ENCODE measurements at regions not wholly inside any gene's neighbourhood (a gene's known extent, or its start where the extent isn't known, plus 50 kb on each side); places are given as distances from the start of the nearest gene placed in this dataset.
"Not testable (repeated sequence)": the region's sequence is repeated elsewhere in the genome, so short reads cannot be mapped to it uniquely, and the experiment has no call there.

- intact Hi-C loops (cut with DNase I) = no loop called here
- DNase-seq (ENCODE audit: low spot score) = no peak
These were observed 599.2 kb downstream of the ADCYAP1 start for GRCh38 chr18:1503847-1504246.

DNA sequence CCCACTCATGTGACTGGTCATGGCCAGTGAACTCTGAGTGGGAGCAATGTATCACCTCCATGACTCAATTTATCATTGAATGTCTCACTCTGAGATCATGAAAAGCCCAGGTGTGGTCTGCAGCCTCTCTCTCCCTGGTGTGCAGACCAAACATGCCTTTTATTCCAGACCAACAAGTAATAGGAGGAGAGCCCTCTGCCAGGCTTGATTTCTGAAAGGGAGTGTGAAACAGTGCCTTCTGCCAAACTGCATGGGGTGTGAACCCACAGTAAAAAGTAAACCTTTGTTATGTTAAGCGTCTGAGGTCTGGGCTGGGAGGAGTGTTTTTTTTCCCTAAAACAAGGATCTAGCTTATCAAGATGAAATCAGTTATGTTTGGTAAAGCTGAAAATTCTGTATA is 601.2 kb downstream of the ADCYAP1 start:
- intact Hi-C loops (cut with DNase I) = no loop called here
- no peak for DNase-seq (ENCODE audit: low spot score)

DNA sequence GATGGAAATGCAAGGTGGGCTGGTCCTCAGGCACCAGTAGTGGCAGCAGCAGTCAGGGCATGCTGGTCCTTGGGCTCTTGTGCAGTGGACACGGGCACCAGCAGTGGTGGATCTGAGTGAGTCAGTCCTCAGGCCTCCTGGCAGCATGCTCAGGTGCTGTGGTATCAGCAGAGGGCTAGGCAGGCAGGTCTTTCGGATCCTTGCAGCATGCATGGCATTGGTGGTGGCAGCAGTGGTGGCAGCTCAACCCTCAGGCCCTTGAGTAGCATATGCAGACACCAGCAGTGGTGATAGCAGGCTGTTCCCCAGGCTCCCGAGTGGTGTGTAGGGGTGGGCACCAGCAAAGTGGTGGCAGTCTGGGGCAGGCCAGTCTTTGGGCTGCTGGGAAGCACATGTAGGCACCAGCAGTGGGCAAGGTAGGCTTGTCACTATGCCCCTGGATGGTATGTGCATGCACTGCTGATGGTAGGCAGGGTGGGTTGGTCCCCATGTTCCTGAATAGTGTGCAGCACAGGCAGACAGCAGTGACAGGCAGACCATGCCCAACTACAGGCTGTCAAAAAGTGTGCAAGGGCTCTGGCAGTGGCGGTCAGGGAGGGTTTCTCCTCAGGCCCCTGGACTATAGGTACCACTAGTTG is 606.0 kb downstream of the ADCYAP1 start:
- intact Hi-C loops (cut with DNase I) = no loop called here
- no peak for DNase-seq (ENCODE audit: low spot score)

DNA sequence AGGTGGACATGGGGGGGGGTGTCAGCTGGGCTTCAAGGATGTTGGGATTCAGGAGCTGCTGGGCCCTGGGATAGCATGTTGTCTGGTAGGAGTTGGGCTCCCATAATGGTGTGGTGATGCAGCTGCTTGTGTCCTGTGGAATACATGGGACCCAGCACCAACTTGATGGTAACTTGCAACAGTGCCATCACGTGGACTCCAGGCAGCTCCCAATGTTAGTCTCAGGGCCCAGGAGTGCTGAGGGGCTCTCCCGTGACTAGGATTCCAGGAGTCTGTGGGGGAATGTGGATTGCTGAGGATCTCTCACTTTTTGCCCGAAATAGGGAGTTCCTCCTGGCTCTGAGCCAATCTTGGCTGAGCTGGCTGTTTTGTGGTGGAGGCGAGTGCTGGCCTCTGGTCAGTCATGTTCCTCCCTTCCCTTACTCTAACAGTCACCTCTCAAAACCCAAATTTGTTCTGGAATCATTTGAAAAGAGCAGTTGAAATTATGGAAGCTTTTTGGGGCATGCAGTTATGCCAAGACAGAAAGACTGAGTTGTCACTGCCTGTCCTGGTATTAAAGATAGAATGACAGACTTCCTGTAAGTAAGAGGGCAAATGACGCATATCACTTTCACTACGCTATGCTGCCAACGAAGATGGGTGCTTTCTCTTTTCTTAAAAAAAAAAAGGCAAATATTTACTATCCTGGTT is 607.1 kb downstream of the ADCYAP1 start:
- intact Hi-C loops (cut with DNase I) = no loop called here
- DNase-seq (ENCODE audit: low spot score) = no peak

DNA sequence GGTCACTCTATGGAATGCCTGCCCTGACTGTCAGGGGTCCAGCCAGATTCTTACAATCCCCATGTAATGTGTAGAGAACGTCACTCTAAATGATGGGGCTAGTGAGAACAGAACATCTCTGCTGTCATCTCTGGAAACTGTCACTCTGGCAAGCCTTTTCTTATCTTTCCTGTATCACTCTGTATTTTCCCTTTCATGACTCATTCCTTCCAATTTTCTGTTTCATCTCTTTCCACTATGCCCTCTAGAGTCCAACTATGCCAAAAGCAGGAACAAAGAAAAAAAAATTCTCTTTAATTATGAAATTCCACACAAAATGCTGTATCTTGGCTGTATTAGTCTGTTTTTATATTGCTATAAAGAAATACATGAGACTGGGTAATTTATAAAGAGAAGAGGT is 608.8 kb downstream of the ADCYAP1 start:
- DNase-seq (ENCODE audit: low spot score) = no peak
- intact Hi-C loops (cut with DNase I) = no loop called here

DNA sequence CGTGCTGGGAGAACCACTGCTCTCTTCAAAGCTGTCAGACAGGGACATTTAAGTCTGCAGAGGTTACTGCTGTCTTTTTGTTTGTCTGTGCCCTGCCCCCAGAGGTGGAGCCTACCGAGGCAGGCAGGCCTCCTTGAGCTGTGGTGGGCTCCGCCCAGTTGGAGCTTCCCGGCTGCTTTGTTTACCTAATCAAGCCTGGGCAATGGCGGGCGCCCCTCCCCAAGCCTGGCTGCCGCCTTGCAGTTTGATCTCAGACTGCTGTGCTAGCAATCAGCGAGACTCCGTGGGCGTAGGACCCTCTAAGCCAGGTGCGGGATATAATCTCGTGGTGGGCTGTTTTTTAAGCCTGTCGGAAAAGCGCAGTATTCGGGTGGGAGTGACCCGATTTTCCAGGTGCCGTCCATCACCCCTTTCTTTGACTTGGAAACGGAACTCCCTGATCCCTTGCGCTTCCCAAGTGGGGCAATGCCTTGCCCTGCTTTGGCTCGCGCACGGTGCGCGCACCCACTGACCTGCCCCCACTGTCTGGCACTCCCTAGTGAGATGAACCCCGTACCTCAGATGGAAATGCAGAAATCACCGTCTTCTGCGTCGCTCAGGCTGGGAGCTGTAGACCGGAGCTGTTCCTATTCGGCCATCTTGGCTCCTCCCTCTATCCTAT is 617.0 kb downstream of the ADCYAP1 start:
- DNase-seq (ENCODE audit: low spot score); intact Hi-C loops (cut with DNase I): not testable (repeated sequence)

DNA sequence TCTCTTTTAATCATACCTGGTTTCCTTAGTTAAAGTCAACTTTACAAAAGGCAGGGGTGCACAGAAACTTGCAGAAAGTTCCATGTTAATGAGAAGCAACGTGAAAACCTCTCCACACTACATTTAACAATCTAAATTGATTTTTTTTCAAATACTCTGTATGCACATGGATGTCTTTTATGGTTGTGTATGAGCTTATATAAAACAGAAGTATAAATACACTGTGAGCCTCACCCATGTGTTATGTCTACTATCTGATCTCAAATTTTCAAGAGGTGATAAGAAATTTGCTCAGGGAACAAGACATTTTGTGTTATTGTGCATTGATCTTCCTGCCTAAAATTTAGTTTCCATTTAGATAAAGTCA is 617.6 kb downstream of the ADCYAP1 start:
- no peak for DNase-seq (ENCODE audit: low spot score)
- intact Hi-C loops (cut with DNase I) = no loop called here

- intact Hi-C loops (cut with DNase I) = no loop called here
- DNase-seq (ENCODE audit: low spot score) = no peak
These were observed 622.3 kb downstream of the ADCYAP1 start for GRCh38 chr18:1526991-1527390.

DNA sequence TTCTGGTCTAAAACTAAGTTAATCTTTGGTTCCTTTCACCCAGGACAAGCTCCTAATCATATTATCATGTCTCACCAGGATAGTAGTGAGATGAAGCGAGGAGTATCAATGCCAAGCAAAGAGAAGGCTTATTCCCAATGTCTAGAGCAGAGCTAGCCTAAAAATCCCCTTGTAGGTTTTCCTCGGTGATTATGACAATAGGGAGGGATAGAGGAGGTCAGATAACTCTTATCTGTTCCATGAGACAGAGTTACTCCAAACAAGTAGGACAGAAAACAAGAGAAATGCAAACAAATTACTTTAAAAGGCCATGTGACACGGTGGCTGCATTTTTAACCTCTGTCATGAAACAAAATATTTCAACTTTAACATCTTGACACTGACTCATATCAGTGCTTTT is 623.1 kb downstream of the ADCYAP1 start:
- no peak for DNase-seq (ENCODE audit: low spot score)
- intact Hi-C loops (cut with DNase I) = no loop called here

DNA sequence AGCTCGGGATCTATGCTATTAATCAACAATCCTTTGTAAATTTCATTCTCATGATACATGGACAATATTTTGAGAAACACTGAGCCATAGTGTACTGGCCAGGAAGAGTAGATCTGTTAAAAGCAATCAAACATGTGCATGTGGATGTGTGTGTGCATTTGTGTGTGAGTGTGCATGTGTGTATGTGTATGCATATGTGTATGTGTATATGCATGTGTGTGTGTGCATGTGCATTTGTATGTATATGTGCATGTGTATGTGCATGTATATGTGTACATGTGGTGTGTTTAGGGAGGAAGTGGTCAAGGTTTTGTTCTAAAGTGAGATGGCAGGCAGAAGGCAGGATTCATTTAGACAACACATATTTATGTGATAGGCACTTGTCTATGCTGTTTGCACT is 623.8 kb downstream of the ADCYAP1 start:
- DNase-seq (ENCODE audit: low spot score) = no peak
- intact Hi-C loops (cut with DNase I) = no loop called here

GRCh38 chr18:1528964-1529509 is 624.4 kb downstream of the ADCYAP1 start:
- DNase-seq (ENCODE audit: low spot score) = no peak
- intact Hi-C loops (cut with DNase I) = no loop called here

- intact Hi-C loops (cut with DNase I) = no loop called here
- no peak for DNase-seq (ENCODE audit: low spot score)
These were observed 626.0 kb downstream of the ADCYAP1 start for GRCh38 chr18:1530650-1531049.

DNA sequence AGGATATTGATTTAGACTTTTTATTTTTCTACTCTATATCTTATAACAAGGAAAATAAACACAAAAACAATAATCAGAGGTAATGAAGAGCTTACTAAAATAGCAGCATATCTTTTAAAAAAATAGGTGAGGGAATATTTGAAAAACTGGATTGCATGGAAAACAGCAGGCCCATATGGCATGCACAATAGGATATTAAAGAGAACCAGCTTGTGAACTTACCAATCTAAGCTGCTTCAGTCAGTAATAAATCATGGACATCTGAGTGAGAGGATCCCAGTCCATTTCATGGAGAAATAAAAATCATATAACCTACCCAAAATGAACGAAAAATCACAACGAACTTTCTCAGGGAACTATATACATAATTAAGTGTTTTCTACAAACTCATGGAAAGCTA is 634.6 kb downstream of the ADCYAP1 start:
- DNase-seq (ENCODE audit: low spot score) = no peak

GRCh38 chr18:1541478-1541877 is 636.8 kb downstream of the ADCYAP1 start:
- DNase-seq (ENCODE audit: low spot score) = no peak
- intact Hi-C loops (cut with DNase I) = no loop called here

More for the DNA sequence above, 634.6 kb downstream of the ADCYAP1 start:
- intact Hi-C loops (cut with DNase I) = no loop called here

DNA sequence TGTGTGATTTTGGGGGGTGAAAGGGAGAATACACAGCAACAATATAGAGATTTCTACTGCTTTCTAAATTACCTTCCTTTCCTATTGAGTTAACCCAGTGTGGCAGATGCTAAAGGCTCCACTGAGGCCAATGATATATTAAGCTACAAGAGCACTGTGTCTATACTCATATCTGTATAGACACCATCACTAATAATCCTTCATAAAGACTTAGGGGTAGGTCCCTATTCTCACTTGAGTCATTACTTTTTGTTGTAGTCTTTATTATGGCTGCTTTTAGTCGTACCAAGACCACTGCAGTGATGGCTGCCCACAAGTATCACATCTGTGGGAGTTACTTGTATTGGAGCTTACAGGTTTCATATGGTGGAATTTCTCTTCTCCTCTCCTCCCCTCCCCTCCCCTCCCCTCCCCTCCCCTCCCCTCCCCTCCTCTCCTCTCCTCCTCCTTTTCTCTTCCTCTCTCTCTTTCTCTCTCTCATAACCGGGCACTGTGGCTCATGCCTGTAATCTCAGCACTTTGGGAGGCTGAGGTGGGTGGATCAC is 637.6 kb downstream of the ADCYAP1 start:
- intact Hi-C loops (cut with DNase I) = no loop called here
- DNase-seq (ENCODE audit: low spot score) = no peak

DNA sequence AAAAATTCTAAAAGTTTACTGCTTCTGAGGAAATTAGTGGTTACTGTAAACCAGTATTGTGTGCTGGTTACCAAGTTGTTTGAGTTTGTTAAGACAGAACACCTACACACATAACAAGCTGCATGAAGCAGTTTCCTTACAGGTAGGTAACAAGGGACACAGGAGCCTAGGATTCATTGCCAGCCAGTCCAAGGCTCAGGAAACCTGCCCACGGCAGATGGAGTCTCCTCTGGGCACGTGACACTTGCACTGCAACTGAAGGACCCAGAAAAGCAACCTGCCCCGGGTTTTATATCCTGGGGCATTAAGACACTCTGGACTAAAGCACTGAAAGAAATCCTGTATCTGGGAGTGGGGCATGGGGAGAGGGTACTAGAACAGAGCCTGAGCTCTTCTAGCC is 639.3 kb downstream of the ADCYAP1 start:
- intact Hi-C loops (cut with DNase I) = no loop called here
- no peak for DNase-seq (ENCODE audit: low spot score)

GRCh38 chr18:1557711-1558110 is 653.0 kb downstream of the ADCYAP1 start:
- intact Hi-C loops (cut with DNase I); DNase-seq (ENCODE audit: low spot score): not testable (repeated sequence)

DNA sequence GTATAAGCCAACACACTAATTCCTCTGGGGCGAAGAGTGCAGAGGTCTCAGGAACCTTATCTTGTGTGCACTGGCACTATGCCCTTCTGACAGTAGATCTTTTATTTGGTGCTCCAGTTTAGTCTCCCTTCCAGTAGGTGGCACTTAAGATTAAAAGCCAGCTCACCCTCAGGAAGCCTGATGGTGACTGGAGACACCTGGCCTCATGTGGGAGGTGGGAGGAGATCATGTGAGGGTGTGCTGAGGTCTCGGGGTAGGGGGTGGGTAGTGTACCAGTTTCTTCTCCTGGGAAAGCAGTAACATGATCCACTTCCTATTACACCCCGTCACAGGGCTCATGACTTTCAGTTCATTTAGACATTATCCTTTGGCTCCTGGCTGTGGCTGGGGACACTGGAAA is 654.9 kb downstream of the ADCYAP1 start:
- intact Hi-C loops (cut with DNase I) = no loop called here
- DNase-seq (ENCODE audit: low spot score) = no peak

DNA sequence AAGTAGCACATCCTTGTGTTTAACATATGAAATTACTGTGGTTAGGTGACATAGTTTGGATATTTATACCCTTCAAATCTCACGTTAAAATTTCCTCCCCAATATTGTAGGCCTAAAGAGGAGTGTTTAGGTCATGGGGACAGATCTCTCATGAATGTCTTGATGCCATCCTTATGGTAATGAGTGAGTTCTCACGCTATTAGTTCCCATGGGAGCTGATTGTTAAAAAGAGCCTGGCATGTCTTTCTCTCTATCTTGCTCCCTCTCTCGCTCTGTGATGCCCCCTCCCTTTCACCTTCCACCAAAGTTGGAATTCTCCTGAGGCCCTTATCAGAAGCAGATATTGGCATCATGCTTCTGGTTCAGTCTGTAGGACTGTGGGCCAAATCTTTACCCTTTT is 660.1 kb downstream of the ADCYAP1 start:
- DNase-seq (ENCODE audit: low spot score) = no peak
- intact Hi-C loops (cut with DNase I) = no loop called here

DNA sequence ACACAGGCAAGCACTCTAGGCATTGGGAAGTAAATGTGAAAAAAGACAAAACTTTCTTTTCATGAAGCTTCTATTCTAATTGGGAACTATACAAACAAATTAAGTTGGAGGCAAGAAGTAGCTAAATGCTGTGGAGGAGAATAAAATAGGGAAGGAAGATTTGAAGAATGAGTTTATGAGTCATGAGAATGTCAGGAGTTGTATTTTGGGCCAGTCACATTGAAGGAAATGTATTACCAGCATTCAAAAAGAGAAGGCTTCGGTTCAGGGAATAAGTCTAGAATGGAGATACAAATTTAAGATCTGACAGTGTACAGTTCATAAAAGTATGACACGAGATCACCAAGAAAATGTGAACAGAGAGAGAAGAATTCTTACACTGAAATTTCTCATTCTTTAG is 666.5 kb downstream of the ADCYAP1 start:
- intact Hi-C loops (cut with DNase I) = no loop called here
- no peak for DNase-seq (ENCODE audit: low spot score)
